ENCODE measurements at regions not wholly inside any gene's neighbourhood (a gene's known extent, or its start where the extent isn't known, plus 50 kb on each side); places are given as distances from the start of the nearest gene placed in this dataset.

GRCh38 chr7:109076396-109076972 is 506.8 kb downstream of the DNAJB9 start:
- no peaks in the 10 kb centered on the region for H3K27me3 Mint-ChIP-seq
- ChIA-PET POLR2A (no interaction called here), CTCF (no interaction called here)
- intact Hi-C loops (cut with micrococcal nuclease) = no loop called here
- DNase-seq = no peak
- no peak for TF ChIP-seq CTCF (IDR thresholded peaks at IDR 0.05)
- no peaks in the 10 kb centered on the region for H3K36me3 Mint-ChIP-seq (ENCODE audit: low read depth)
- H3K27ac Mint-ChIP-seq = no peak overlapping the region
- no peak overlapping the region for H3K4me3 Mint-ChIP-seq
- H3K9me3 Mint-ChIP-seq = no peaks in the 10 kb centered on the region
- H3K4me1 Mint-ChIP-seq (ENCODE audit: low read depth) = no peaks in the 10 kb centered on the region
- no peak for ATAC-seq

GRCh38 chr7:109091042-109091441 is 521.4 kb downstream of the DNAJB9 start:
- TF ChIP-seq CTCF (IDR thresholded peaks at IDR 0.05) = no peak
- Mint-ChIP-seq H3K9me3 (peaks cover 14% of the 10 kb centered on the region), H3K4me1 (ENCODE audit: low read depth) (no peaks in the 10 kb centered on the region), H3K27ac (no peak overlapping the region), H3K4me3 (no peak overlapping the region), H3K36me3 (ENCODE audit: low read depth) (no peaks in the 10 kb centered on the region), H3K27me3 (no peaks in the 10 kb centered on the region)
- intact Hi-C loops (cut with micrococcal nuclease) = no loop called here
- POLR2A ChIA-PET = no interaction called here
- no peak for DNase-seq
- CTCF ChIA-PET = no interaction called here
- no peak for ATAC-seq

- H3K4me3 Mint-ChIP-seq = no peak overlapping the region
- DNase-seq (no peak), ATAC-seq (no peak)
- H3K27ac Mint-ChIP-seq = no peak overlapping the region
- TF ChIP-seq CTCF (IDR thresholded peaks at IDR 0.05) = no peak
- H3K27me3 Mint-ChIP-seq = no peaks in the 10 kb centered on the region
- H3K36me3 Mint-ChIP-seq (ENCODE audit: low read depth) = no peaks in the 10 kb centered on the region
- H3K9me3 Mint-ChIP-seq = peaks cover 14% of the 10 kb centered on the region
- ChIA-PET POLR2A (no interaction called here), CTCF (no interaction called here)
- intact Hi-C loops (cut with micrococcal nuclease) = no loop called here
- no peaks in the 10 kb centered on the region for H3K4me1 Mint-ChIP-seq (ENCODE audit: low read depth)
Observed at GRCh38 chr7:109092268-109092667, 522.6 kb downstream of the DNAJB9 start.

GRCh38 chr7:109101332-109101731 is 531.7 kb downstream of the DNAJB9 start:
- Mint-ChIP-seq H3K36me3 (ENCODE audit: low read depth) (no peaks in the 10 kb centered on the region), H3K4me1 (ENCODE audit: low read depth) (no peaks in the 10 kb centered on the region), H3K27ac (no peak overlapping the region), H3K27me3 (no peaks in the 10 kb centered on the region), H3K9me3 (no peaks in the 10 kb centered on the region), H3K4me3 (no peak overlapping the region)
- intact Hi-C loops (cut with micrococcal nuclease) = no loop called here
- CTCF ChIA-PET = no interaction called here
- DNase-seq (no peak), ATAC-seq (no peak)
- no peak for TF ChIP-seq CTCF (IDR thresholded peaks at IDR 0.05)
- POLR2A ChIA-PET = no interaction called here

- Mint-ChIP-seq H3K27ac (no peak overlapping the region), H3K27me3 (no peaks in the 10 kb centered on the region), H3K9me3 (no peaks in the 10 kb centered on the region), H3K4me3 (no peak overlapping the region), H3K4me1 (ENCODE audit: low read depth) (no peaks in the 10 kb centered on the region), H3K36me3 (ENCODE audit: low read depth) (no peaks in the 10 kb centered on the region)
- ChIA-PET POLR2A (no interaction called here), CTCF (no interaction called here)
- intact Hi-C loops (cut with micrococcal nuclease) = no loop called here
- no peak for TF ChIP-seq CTCF (IDR thresholded peaks at IDR 0.05)
- ATAC-seq (no peak), DNase-seq (no peak)
Observed at GRCh38 chr7:109109558-109109957, 539.9 kb downstream of the DNAJB9 start.

All from activated CD8-positive, alpha-beta T cell treated with anti-CD3 and anti-CD28 coated beads for 36 hours (primary cell).